Smooth muscle cell (in vitro differentiated cells): ENCODE measurements at regions not wholly inside any gene's neighbourhood (a gene's known extent, or its start where the extent isn't known, plus 50 kb on each side); places are given as distances from the start of the nearest gene placed in this dataset.

Experiments
- DNase-seq: peaks from one replicate; lab custom pipeline; 2025; ENCODE audit not compliant: unreplicated experiment; lab: John Stamatoyannopoulos, UW
- H2AFZ ChIP-seq: fragments of 200-600 bp; sonication (generic); 2 replicates; pipeline ENCODE4 v1.6.0; 2016; ENCODE audit warnings: antibody characterized with exemption, low read depth, mild to moderate bottlenecking
- H3F3A ChIP-seq: fragments of 200-600 bp; sonication (generic); 2 replicates; pipeline ENCODE4 v1.6.0; 2017; ENCODE audit warnings: antibody characterized with exemption, low read depth
- H3K27ac ChIP-seq: fragments of 200-600 bp; sonication (generic); 2 replicates; pipeline ENCODE4 v1.5.1; 2016; ENCODE audit warnings: low read depth, mild to moderate bottlenecking
- H3K27me3 ChIP-seq: fragments of 200-600 bp; sonication (generic); 2 replicates; pipeline ENCODE4 v1.6.1; 2016; ENCODE audit warnings: low read depth, mild to moderate bottlenecking
- H3K36me3 ChIP-seq: fragments of 200-600 bp; sonication (generic); 2 replicates; pipeline ENCODE4 v1.5.1; 2016; ENCODE audit warnings: low read depth
- H3K4me1 ChIP-seq: fragments of 200-600 bp; sonication (generic); 2 replicates; pipeline ENCODE4 v1.5.1; 2016; ENCODE audit warnings: low read depth
- H3K4me2 ChIP-seq: fragments of 200-600 bp; sonication (generic); 2 replicates; pipeline ENCODE4 v1.6.0; 2016; ENCODE audit warnings: mild to moderate bottlenecking
- H3K4me3 ChIP-seq: fragments of 200-600 bp; sonication (generic); 2 replicates; pipeline ENCODE4 v1.5.1; 2016; ENCODE audit warnings: mild to moderate bottlenecking
- H3K79me2 ChIP-seq: fragments of 200-600 bp; sonication (generic); 2 replicates; pipeline ENCODE4 v1.6.0; 2016; ENCODE audit warnings: low read depth, mild to moderate bottlenecking
- H3K9ac ChIP-seq: fragments of 200-600 bp; sonication (generic); 2 replicates; pipeline ENCODE4 v1.6.0; 2016; ENCODE audit warnings: low read depth
- H3K9me3 ChIP-seq: fragments of 200-600 bp; sonication (generic); replicated peaks from 2 replicates; pipeline ENCODE4 v1.5.1; 2016; ENCODE audit warnings: low read depth
- H4K20me1 ChIP-seq: fragments of 200-600 bp; sonication (generic); 2 replicates; pipeline ENCODE4 v1.6.0; 2016; ENCODE audit warnings: low read depth
- WGBS: methylation state at CpG from one replicate; pipeline ENCODE4 v1.1.7; 2016; ENCODE audit warnings: low lambda C conversion rate; 5-methylcytosine and 5-hydroxymethylcytosine counted together
- TF ChIP-seq, protein P1 (sequence below): fragments of 200-600 bp; sonication (generic); IDR thresholded peaks from 2 replicates; pipeline ENCODE4 v1.5.1; 2017; ENCODE audit warnings: borderline replicate concordance, mild to moderate bottlenecking, antibody characterized with exemption; ENCODE audit not compliant: insufficient read depth, poor library complexity, severe bottlenecking

DNA sequence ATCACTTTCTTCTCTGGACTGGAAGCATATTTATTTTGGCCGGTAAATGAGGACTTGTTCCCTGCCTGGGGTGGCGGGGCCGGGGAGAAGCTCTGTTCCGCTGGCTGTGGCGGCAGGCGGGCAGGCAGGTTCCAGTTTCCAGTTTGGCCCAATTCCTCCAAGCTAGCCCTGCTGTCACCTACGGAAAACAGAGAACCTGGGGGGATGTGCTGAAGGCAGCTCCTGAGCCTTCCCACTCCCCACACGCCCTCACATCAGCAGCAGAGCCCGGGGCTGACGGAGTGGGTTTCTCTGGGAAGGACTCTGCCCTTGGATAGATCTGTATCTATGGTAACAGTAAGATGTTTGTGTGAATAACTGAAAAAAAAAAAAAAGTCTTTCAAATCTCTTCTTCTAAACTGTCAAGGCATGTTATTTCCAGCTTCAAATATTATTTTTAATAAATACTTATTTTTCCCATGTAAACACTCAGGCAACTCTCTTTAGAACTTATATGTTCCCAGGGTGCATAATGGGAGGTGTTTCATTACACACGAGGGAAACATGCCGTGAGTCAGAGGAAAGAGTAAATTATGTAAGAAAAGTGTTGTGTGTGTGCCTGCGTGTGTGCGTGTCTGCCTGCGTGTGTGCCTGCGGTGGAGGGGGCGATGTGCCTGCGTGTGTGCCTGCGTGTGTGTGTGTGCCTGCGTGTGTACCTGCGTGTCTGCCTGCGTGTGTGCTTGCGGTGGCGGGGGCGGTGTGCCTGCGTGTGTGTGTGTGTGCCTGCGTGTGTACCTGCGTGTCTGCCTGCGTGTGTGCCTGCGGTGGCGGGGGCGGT is 116.1 kb upstream of the ZNF516 start:
- Histone ChIP-seq H3K4me2 (no peak overlapping the region), H3K9ac (no peak overlapping the region)

DNA sequence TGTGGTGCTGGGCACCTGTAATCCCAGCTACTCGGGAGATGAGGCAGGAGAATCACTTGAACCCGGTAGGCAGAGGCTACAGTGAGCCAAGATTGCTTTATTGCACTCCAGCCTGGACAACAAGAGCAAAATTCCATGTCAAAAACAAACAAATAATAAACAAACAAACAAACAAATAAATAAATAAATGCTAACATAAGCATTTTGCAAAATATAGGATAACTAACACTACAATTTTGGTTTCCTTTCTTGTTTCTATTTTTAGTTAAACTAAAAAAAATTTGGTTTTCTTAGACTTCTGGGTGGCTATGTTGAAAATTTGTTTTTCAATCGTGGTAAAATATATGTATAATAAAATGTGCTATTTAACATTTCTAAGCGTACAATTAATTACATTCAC is 115.0 kb upstream of the ZNF516 start:
- H3K79me2 ChIP-seq: no peaks in the 10 kb centered on the region
- H3K4me3 ChIP-seq: no peak overlapping the region
- TF ChIP-seq, protein P1, sequence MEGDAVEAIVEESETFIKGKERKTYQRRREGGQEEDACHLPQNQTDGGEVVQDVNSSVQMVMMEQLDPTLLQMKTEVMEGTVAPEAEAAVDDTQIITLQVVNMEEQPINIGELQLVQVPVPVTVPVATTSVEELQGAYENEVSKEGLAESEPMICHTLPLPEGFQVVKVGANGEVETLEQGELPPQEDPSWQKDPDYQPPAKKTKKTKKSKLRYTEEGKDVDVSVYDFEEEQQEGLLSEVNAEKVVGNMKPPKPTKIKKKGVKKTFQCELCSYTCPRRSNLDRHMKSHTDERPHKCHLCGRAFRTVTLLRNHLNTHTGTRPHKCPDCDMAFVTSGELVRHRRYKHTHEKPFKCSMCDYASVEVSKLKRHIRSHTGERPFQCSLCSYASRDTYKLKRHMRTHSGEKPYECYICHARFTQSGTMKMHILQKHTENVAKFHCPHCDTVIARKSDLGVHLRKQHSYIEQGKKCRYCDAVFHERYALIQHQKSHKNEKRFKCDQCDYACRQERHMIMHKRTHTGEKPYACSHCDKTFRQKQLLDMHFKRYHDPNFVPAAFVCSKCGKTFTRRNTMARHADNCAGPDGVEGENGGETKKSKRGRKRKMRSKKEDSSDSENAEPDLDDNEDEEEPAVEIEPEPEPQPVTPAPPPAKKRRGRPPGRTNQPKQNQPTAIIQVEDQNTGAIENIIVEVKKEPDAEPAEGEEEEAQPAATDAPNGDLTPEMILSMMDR: no peak
- H3F3A ChIP-seq: no peaks in the 10 kb centered on the region
- H3K9ac ChIP-seq: no peak overlapping the region
- no peaks in the 10 kb centered on the region for H3K9me3 ChIP-seq
- H3K4me1 ChIP-seq: no peaks in the 10 kb centered on the region
- H3K4me2 ChIP-seq: no peak overlapping the region
- WGBS: 85% methylated on average over 4 of the region's 4 CpGs
- no peak overlapping the region for H2AFZ ChIP-seq
- H3K27me3 ChIP-seq: no peaks in the 10 kb centered on the region
- H3K36me3 ChIP-seq: no peaks in the 10 kb centered on the region
- no peaks in the 10 kb centered on the region for H4K20me1 ChIP-seq
- no peak overlapping the region for H3K27ac ChIP-seq
- no peak for DNase-seq

More for the DNA sequence above, 116.1 kb upstream of the ZNF516 start:
- H3K79me2 ChIP-seq: no peaks in the 10 kb centered on the region
- H4K20me1 ChIP-seq: no peaks in the 10 kb centered on the region
- 87% methylated on average over 30 of the region's 32 CpGs for WGBS
- H3K4me1 ChIP-seq: no peaks in the 10 kb centered on the region
- H3F3A ChIP-seq: no peaks in the 10 kb centered on the region
- no peak for DNase-seq
- H2AFZ ChIP-seq: no peak overlapping the region
- H3K9me3 ChIP-seq: no peaks in the 10 kb centered on the region
- H3K4me3 ChIP-seq: no peak overlapping the region
- TF ChIP-seq, protein P1: no peak
- H3K36me3 ChIP-seq: no peaks in the 10 kb centered on the region
- no peaks in the 10 kb centered on the region for H3K27me3 ChIP-seq
- H3K27ac ChIP-seq: no peak overlapping the region

DNA sequence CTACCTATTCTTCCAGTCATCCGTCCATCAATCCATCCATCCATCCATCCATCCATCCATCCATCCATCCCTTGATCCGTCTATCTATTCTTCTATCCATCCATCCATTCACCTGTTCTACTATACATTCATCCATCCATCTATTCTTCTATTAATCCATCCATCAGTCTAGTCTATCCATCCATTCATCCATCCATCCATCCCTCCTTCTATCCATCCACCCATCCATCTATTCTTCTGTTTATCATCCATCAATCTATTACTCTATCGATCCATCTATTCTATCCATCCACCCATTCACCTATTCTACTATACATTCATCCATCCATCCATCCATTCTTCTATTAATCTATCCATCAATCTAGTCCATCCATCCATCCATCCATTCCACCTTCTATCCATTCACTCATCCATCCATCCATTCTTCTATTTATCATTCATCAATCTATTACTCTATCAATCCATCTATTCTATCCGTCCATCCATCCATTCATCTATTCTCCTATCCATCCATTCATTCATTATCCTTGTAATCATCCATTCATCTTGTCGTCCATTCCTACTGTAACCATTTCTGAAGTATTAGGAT is 110.4 kb upstream of the ZNF516 start:
- Histone ChIP-seq H3K27ac (no peak overlapping the region), H3F3A (no peaks in the 10 kb centered on the region), H3K9me3 (no peaks in the 10 kb centered on the region), H4K20me1 (no peaks in the 10 kb centered on the region), H3K36me3 (no peaks in the 10 kb centered on the region), H3K9ac (no peak overlapping the region), H3K79me2 (no peaks in the 10 kb centered on the region), H3K4me1 (no peaks in the 10 kb centered on the region), H3K27me3 (no peaks in the 10 kb centered on the region), H2AFZ (no peak overlapping the region), H3K4me3 (no peak overlapping the region), H3K4me2 (no peak overlapping the region)
- 70% methylated on average over 5 of the region's 5 CpGs for WGBS
- DNase-seq: no peak
- TF ChIP-seq, protein P1: no peak

DNA sequence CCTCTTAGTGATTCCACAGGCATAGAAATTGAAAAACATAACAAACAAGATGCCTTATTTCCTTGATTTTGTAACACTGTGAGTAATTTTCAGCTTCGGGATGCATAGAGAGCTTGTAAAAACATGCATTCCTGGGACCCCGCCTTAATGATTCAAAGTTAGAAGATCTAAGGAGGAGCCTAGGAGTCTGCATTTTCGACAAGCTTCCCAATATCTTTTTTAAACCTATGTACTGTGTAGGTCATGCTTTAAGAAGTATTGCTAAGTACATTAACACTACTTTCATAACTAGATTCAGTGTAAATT is 109.8 kb upstream of the ZNF516 start:
- H3K4me2 ChIP-seq: no peak overlapping the region
- H3K79me2 ChIP-seq: no peaks in the 10 kb centered on the region
- H3K27ac ChIP-seq: no peak overlapping the region
- H3K4me3 ChIP-seq: no peak overlapping the region
- WGBS: 63% methylated on average over 3 of the region's 3 CpGs
- DNase-seq: no peak
- H4K20me1 ChIP-seq: no peaks in the 10 kb centered on the region
- H3F3A ChIP-seq: no peaks in the 10 kb centered on the region
- TF ChIP-seq, protein P1: no peak
- no peaks in the 10 kb centered on the region for H3K9me3 ChIP-seq
- no peak overlapping the region for H3K9ac ChIP-seq
- H3K4me1 ChIP-seq: no peaks in the 10 kb centered on the region
- H3K36me3 ChIP-seq: no peaks in the 10 kb centered on the region
- H3K27me3 ChIP-seq: no peaks in the 10 kb centered on the region
- H2AFZ ChIP-seq: no peak overlapping the region
